K562 (cell line): ENCODE measurements at regions not wholly inside any gene's neighbourhood (a gene's known extent, or its start where the extent isn't known, plus 50 kb on each side); places are given as distances from the start of the nearest gene placed in this dataset.

Source experiments
- BDP1 ChIP-seq: IDR thresholded peaks from 3 replicates; pipeline ENCODE4 v1.6.1; 2011; ENCODE audit not compliant: insufficient read length, insufficient read depth
- ELF2 ChIP-seq: fragments of 250-450 bp; sonication (Bioruptor Pico); IDR thresholded peaks from 2 replicates; pipeline ENCODE4 v1.5.0; 2021; ENCODE audit warnings: mild to moderate bottlenecking
- GATAD2B ChIP-seq: fragments of 450-650 bp; IDR thresholded peaks from 2 replicates; pipeline ENCODE4 v1.6.1; 2017; ENCODE audit warnings: mild to moderate bottlenecking, borderline replicate concordance
- HMG20A ChIP-seq: fragments of 450-650 bp; formaldehyde crosslinking; conservative IDR thresholded peaks from 2 replicates; pipeline ENCODE4 v1.4.0; 2020; ENCODE audit warnings: mild to moderate bottlenecking, mixed read lengths
- HNRNPUL1 ChIP-seq: fragments of 200-400 bp; formaldehyde crosslinking; IDR thresholded peaks from 2 replicates; pipeline ENCODE4 v1.6.1; 2017; ENCODE audit warnings: low read length
- JUND ChIP-seq, 2 experiments: IDR thresholded peaks; 2 replicates in 1 of 2; 3 replicates in 1 of 2; pipeline ENCODE4 v1.6.1; 2011; ENCODE audit warnings: borderline replicate concordance in 2 of 2, low read depth in 2 of 2, low read length in 2 of 2, improper control_type of control experiment in 1 of 2, missing biosample characterization in 1 of 2, missing genetic modification characterization in 1 of 2, missing genetic modification reagents in 1 of 2
- SRSF3 ChIP-seq: fragments of 200-400 bp; formaldehyde crosslinking; IDR thresholded peaks from 2 replicates; pipeline ENCODE4 v1.6.1; 2016; ENCODE audit warnings: mild to moderate bottlenecking, low read length, moderate library complexity; ENCODE audit not compliant: insufficient read depth
- TGIF2 ChIP-seq: sonication (generic); formaldehyde crosslinking; IDR thresholded peaks from 2 replicates; pipeline ENCODE4 v1.8.1; 2022; ENCODE audit warnings: mild to moderate bottlenecking, missing genetic modification reagents, moderate library complexity
- ZNF146 ChIP-seq: IDR thresholded peaks from one replicate; pipeline ENCODE4 v1.6.1; 2018; ENCODE audit warnings: missing compliant biosample characterization; ENCODE audit not compliant: unreplicated experiment
- ZNF431 ChIP-seq: sonication (generic); formaldehyde crosslinking; IDR thresholded peaks from 2 replicates; pipeline ENCODE4 v1.8.0; 2022; ENCODE audit warnings: mild to moderate bottlenecking, missing genetic modification reagents
- ZNF707 ChIP-seq: fragments of 250-450 bp; sonication (Bioruptor Pico); conservative IDR thresholded peaks from 2 replicates; pipeline ENCODE4 v1.8.0; 2022; ENCODE audit warnings: inconsistent platforms, mild to moderate bottlenecking, moderate library complexity
- TF ChIP-seq, protein P1 (sequence below): fragments of 200-400 bp; formaldehyde crosslinking; IDR thresholded peaks from 2 replicates; pipeline ENCODE4 v1.6.1; 2017; ENCODE audit warnings: mild to moderate bottlenecking, low read depth, low read length, moderate library complexity
- TF ChIP-seq, protein P2 (sequence below): fragments of 450-650 bp; IDR thresholded peaks from 2 replicates; pipeline ENCODE4 v1.6.1; 2017; ENCODE audit warnings: antibody characterized with exemption, mild to moderate bottlenecking
- TF ChIP-seq, protein P3 (sequence below): fragments of 450-650 bp; IDR thresholded peaks from 2 replicates; pipeline ENCODE4 v1.6.1; 2016; ENCODE audit warnings: antibody characterized with exemption
- TF ChIP-seq, protein P4 (sequence below): fragments of 150-350 bp; IDR thresholded peaks from 2 replicates; pipeline ENCODE4 v1.6.1; 2014; ENCODE audit warnings: low read depth, mild to moderate bottlenecking, low read length, borderline replicate concordance

DNA sequence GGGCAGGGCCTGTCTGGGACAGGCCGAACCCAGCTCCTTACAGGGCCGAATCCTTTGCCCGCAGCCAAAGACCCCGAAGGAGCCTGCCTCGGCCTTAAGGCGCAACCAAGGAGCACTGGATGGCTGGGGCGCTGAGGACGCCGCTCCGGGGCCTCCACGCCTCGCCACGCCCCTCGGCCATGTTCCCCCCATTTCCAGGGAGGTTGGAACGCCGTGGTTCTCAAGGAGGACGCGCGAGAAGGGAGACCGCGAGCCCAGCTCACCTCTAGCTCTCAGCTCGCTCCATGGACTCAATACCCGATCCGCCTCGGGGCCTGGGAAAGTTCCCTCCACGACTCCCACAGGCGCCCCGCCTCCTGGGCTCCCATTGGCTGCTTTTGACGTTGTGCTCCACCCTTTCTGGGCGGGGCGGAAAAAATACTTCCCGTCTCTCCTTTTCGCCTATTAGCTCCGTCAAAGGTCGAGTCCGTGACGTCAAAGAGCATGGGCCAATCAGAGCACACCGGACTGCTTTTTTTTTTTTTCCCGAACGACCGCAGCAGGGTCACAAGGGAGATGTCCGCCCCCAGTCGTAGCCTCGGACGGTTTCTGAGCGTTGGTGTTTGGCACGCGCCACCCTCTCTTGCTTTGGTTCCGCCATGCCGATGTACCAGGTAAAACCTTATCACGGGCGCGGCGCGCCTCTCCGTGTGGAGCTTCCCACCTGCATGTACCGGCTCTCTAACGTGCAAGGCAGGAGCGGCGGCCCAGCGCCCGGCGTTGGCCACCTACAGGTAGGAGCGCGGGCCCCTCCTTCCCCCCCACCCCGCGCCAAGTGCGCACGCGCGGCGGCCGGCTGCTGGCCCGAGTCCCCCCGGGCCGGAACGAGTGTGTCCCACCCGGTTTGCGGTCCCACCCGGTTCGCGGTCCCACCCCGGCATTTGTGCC lies 305.7 kb downstream of the TYW1 start (continued):
- TF ChIP-seq, protein P1, sequence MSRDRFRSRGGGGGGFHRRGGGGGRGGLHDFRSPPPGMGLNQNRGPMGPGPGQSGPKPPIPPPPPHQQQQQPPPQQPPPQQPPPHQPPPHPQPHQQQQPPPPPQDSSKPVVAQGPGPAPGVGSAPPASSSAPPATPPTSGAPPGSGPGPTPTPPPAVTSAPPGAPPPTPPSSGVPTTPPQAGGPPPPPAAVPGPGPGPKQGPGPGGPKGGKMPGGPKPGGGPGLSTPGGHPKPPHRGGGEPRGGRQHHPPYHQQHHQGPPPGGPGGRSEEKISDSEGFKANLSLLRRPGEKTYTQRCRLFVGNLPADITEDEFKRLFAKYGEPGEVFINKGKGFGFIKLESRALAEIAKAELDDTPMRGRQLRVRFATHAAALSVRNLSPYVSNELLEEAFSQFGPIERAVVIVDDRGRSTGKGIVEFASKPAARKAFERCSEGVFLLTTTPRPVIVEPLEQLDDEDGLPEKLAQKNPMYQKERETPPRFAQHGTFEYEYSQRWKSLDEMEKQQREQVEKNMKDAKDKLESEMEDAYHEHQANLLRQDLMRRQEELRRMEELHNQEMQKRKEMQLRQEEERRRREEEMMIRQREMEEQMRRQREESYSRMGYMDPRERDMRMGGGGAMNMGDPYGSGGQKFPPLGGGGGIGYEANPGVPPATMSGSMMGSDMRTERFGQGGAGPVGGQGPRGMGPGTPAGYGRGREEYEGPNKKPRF = no peak
- TF ChIP-seq ZNF146 (CRISPR knock-in tag) (no peak), HMG20A (no peak), SRSF3 (no peak), TGIF2 (CRISPR knock-in tag) (no peak), BDP1 (no peak), ELF2 (CRISPR knock-in tag) (peak; percentile 34; the same call in 1 of the 2 replicates), ZNF431 (CRISPR knock-in tag) (no peak), ZNF707 (no peak), HNRNPUL1 (no peak), GATAD2B (peak; percentile 23; the same call in 1 of the 2 replicates), JUND (IDR thresholded peaks at IDR 0.05; ENCODE audit: borderline replicate concordance, low read depth, low read length) (0 out of 2 replicates have a peak, but pooled peaks have one; percentile 24), JUND (tag; IDR thresholded peaks at IDR 0.05; ENCODE audit: borderline replicate concordance, low read depth, low read length) (no peak; the same call in 2 of the 3 replicates)
- TF ChIP-seq, protein P2, sequence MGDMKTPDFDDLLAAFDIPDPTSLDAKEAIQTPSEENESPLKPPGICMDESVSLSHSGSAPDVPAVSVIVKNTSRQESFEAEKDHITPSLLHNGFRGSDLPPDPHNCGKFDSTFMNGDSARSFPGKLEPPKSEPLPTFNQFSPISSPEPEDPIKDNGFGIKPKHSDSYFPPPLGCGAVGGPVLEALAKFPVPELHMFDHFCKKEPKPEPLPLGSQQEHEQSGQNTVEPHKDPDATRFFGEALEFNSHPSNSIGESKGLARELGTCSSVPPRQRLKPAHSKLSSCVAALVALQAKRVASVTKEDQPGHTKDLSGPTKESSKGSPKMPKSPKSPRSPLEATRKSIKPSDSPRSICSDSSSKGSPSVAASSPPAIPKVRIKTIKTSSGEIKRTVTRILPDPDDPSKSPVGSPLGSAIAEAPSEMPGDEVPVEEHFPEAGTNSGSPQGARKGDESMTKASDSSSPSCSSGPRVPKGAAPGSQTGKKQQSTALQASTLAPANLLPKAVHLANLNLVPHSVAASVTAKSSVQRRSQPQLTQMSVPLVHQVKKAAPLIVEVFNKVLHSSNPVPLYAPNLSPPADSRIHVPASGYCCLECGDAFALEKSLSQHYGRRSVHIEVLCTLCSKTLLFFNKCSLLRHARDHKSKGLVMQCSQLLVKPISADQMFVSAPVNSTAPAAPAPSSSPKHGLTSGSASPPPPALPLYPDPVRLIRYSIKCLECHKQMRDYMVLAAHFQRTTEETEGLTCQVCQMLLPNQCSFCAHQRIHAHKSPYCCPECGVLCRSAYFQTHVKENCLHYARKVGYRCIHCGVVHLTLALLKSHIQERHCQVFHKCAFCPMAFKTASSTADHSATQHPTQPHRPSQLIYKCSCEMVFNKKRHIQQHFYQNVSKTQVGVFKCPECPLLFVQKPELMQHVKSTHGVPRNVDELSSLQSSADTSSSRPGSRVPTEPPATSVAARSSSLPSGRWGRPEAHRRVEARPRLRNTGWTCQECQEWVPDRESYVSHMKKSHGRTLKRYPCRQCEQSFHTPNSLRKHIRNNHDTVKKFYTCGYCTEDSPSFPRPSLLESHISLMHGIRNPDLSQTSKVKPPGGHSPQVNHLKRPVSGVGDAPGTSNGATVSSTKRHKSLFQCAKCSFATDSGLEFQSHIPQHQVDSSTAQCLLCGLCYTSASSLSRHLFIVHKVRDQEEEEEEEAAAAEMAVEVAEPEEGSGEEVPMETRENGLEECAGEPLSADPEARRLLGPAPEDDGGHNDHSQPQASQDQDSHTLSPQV = no peak
- TF ChIP-seq, protein P3, sequence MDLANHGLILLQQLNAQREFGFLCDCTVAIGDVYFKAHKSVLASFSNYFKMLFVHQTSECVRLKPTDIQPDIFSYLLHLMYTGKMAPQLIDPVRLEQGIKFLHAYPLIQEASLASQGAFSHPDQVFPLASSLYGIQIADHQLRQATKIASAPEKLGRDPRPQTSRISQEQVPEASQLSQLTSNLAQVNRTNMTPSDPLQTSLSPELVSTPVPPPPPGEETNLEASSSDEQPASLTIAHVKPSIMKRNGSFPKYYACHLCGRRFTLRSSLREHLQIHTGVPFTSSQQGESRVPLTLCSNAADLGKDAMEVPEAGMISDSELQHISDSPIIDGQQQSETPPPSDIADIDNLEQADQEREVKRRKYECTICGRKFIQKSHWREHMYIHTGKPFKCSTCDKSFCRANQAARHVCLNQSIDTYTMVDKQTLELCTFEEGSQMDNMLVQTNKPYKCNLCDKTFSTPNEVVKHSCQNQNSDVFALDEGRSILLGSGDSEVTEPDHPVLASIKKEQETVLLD = peak; percentile 68; the same call in 1 of the 2 replicates
- TF ChIP-seq, protein P4, sequence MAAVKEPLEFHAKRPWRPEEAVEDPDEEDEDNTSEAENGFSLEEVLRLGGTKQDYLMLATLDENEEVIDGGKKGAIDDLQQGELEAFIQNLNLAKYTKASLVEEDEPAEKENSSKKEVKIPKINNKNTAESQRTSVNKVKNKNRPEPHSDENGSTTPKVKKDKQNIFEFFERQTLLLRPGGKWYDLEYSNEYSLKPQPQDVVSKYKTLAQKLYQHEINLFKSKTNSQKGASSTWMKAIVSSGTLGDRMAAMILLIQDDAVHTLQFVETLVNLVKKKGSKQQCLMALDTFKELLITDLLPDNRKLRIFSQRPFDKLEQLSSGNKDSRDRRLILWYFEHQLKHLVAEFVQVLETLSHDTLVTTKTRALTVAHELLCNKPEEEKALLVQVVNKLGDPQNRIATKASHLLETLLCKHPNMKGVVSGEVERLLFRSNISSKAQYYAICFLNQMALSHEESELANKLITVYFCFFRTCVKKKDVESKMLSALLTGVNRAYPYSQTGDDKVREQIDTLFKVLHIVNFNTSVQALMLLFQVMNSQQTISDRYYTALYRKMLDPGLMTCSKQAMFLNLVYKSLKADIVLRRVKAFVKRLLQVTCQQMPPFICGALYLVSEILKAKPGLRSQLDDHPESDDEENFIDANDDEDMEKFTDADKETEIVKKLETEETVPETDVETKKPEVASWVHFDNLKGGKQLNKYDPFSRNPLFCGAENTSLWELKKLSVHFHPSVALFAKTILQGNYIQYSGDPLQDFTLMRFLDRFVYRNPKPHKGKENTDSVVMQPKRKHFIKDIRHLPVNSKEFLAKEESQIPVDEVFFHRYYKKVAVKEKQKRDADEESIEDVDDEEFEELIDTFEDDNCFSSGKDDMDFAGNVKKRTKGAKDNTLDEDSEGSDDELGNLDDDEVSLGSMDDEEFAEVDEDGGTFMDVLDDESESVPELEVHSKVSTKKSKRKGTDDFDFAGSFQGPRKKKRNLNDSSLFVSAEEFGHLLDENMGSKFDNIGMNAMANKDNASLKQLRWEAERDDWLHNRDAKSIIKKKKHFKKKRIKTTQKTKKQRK = no peak
